GM18520 (cell line): ENCODE measurements at regions not wholly inside any gene's neighbourhood (a gene's known extent, or its start where the extent isn't known, plus 50 kb on each side); places are given as distances from the start of the nearest gene placed in this dataset.
"Not testable (repeated sequence)": the region's sequence is repeated elsewhere in the genome, so short reads cannot be mapped to it uniquely, and the experiment has no call there.

Experiments
- ATAC-seq: cut with Tn5 transposase; IDR thresholded peaks from one replicate; pipeline ENCODE4 v1.9.1; 2021; ENCODE audit not compliant: unreplicated experiment

GRCh38 chr2:111420074-111420473, 299.4 kb downstream of the BCL2L11 start:
- ATAC-seq: not testable (repeated sequence)

GRCh38 chr2:111420835-111421234, 300.1 kb downstream of the BCL2L11 start:
- not testable (repeated sequence) for ATAC-seq

GRCh38 chr2:111421949-111422348, 301.2 kb downstream of the BCL2L11 start:
- not testable (repeated sequence) for ATAC-seq

GRCh38 chr2:111422562-111422961, 301.8 kb downstream of the BCL2L11 start:
- not testable (repeated sequence) for ATAC-seq

- not testable (repeated sequence) for ATAC-seq
Measured at GRCh38 chr2:111423184-111423583, 302.5 kb downstream of the BCL2L11 start.

GRCh38 chr2:111424176-111424575, 303.5 kb downstream of the BCL2L11 start:
- ATAC-seq: not testable (repeated sequence)

GRCh38 chr2:111424851-111425309, 304.2 kb downstream of the BCL2L11 start:
- peak; percentile 30 for ATAC-seq

- ATAC-seq: peak; percentile 55
Measured at GRCh38 chr2:111425789-111426201, 305.1 kb downstream of the BCL2L11 start.

- not testable (repeated sequence) for ATAC-seq
Measured at GRCh38 chr2:111427346-111427745, 306.6 kb downstream of the BCL2L11 start.

- ATAC-seq: not testable (repeated sequence)
Measured at GRCh38 chr2:111428915-111429314, 308.2 kb downstream of the BCL2L11 start.

GRCh38 chr2:111429353-111429752, 308.6 kb downstream of the BCL2L11 start:
- not testable (repeated sequence) for ATAC-seq

- not testable (repeated sequence) for ATAC-seq
Measured at GRCh38 chr2:111430817-111431661, 310.3 kb downstream of the BCL2L11 start.

GRCh38 chr2:111432423-111432822, 311.7 kb downstream of the BCL2L11 start:
- ATAC-seq: not testable (repeated sequence)

- not testable (repeated sequence) for ATAC-seq
Measured at GRCh38 chr2:111432916-111433499, 312.3 kb downstream of the BCL2L11 start.

GRCh38 chr2:111433892-111434607, 313.3 kb downstream of the BCL2L11 start:
- ATAC-seq: not testable (repeated sequence)

GRCh38 chr2:111434608-111434939, 313.9 kb downstream of the BCL2L11 start:
- not testable (repeated sequence) for ATAC-seq

- ATAC-seq: not testable (repeated sequence)
Measured at GRCh38 chr2:111435553-111436310, 315.0 kb downstream of the BCL2L11 start.

GRCh38 chr2:111436411-111436810, 315.7 kb downstream of the BCL2L11 start:
- not testable (repeated sequence) for ATAC-seq

- not testable (repeated sequence) for ATAC-seq
Measured at GRCh38 chr2:111437288-111437990, 316.7 kb downstream of the BCL2L11 start.

GRCh38 chr2:111438161-111438560, 317.4 kb downstream of the BCL2L11 start:
- ATAC-seq: not testable (repeated sequence)
